C4-2B (cell line): ENCODE measurements at regions not wholly inside any gene's neighbourhood (a gene's known extent, or its start where the extent isn't known, plus 50 kb on each side); places are given as distances from the start of the nearest gene placed in this dataset.

Source experiments
- H3K27ac ChIP-seq: fragments of 450-650 bp; 2 replicates; pipeline ENCODE4 v1.5.1; 2017
- ZFX ChIP-seq: fragments of 450-650 bp; IDR thresholded peaks from 2 replicates; pipeline ENCODE4 v1.6.1; 2017
- TF ChIP-seq, protein P1 (sequence below): fragments of 450-650 bp; conservative IDR thresholded peaks from 2 replicates; pipeline ENCODE4 v1.5.1; 2017; ENCODE audit warnings: mild to moderate bottlenecking

DNA sequence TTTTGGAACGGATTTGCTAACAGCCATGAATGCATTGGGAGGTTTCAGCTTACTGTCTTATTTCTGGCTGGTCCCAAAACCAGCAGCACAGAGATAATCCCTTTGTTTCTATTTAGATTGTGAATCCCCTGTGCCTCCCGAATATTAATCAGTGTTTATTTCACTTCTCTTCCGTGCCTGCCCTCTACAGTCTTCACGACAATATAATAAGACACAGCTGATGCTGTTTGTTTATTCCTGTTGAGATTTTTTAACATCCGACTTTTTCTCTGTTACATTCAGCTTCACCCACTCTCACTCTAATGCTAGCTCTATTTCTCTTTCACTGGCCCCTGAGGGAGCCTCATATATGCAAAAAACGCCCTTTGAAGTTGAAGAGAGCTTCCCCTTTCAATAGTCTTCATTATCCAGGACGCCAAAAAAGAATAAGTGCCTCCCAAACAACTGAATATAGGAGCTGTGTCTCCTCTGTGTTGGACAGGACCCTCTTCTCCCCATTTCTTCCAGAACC lies 995.3 kb downstream of the ROBO2 start:
- TF ChIP-seq ZFX = no peak
- TF ChIP-seq, protein P1, sequence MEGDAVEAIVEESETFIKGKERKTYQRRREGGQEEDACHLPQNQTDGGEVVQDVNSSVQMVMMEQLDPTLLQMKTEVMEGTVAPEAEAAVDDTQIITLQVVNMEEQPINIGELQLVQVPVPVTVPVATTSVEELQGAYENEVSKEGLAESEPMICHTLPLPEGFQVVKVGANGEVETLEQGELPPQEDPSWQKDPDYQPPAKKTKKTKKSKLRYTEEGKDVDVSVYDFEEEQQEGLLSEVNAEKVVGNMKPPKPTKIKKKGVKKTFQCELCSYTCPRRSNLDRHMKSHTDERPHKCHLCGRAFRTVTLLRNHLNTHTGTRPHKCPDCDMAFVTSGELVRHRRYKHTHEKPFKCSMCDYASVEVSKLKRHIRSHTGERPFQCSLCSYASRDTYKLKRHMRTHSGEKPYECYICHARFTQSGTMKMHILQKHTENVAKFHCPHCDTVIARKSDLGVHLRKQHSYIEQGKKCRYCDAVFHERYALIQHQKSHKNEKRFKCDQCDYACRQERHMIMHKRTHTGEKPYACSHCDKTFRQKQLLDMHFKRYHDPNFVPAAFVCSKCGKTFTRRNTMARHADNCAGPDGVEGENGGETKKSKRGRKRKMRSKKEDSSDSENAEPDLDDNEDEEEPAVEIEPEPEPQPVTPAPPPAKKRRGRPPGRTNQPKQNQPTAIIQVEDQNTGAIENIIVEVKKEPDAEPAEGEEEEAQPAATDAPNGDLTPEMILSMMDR = no peak

DNA sequence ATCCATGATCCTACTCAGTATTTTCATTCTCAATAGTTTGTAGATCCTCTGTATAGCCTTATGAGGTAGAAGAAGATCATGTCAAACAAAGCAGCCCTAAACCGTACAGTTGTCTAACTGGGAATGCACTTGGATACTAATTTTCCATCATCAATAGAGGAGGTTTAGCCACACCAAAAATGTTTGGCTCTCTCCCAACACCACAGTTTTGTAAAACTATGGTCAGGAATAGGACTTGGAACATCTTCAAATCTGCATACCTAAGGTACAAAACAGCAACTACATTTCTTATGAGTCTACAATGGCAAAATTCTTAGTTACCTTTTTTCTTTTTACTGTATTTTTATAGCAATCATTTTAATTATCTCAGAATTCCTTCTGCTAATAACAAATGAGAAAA lies 1001.6 kb downstream of the ROBO2 start:
- H3K27ac ChIP-seq = no peak overlapping the region
- TF ChIP-seq, protein P1 = no peak
- TF ChIP-seq ZFX = no peak

More for the DNA sequence above, 995.3 kb downstream of the ROBO2 start:
- no peak overlapping the region for H3K27ac ChIP-seq

DNA sequence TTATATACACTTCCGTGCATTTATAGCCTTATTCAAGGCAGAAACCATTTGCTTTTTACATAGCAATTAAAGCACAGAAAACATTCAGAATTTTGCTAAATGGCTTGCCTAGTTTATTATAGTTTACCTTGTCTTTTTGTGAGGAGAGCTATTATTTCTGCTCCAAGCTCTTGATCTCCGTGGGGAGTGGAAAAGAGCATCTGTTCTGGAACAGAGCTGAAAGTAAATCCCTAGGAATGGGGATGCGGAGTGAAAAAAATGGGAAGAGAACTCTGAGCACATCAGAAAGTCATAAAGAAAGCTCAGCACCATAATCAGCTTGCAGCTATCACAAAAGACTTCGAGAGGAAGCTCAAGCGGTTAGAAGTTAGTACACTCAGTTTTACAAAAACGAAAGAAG lies 1006.7 kb downstream of the ROBO2 start:
- no peak for TF ChIP-seq ZFX
- TF ChIP-seq, protein P1 = no peak

DNA sequence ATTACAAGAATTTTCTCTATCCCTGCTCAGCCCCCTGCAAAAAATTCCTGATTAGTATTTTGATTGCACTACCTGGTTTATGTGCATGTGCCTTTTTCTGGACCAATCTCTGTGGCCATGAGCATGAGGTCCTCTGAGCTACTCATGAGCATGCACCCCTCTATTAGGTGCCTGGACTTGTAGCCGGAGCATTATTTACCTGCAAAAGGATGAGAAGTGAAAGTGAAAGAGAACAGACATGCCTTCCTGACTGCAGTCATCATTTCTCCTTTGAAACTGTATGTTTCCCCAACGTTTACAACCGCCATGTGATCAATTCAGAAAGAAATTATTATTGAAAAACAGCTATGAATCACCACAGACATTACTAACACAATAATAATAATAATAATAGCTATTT lies 1008.8 kb downstream of the ROBO2 start:
- H3K27ac ChIP-seq = no peak overlapping the region
- no peak for TF ChIP-seq ZFX

More for the DNA sequence above, 1006.7 kb downstream of the ROBO2 start:
- H3K27ac ChIP-seq = no peak overlapping the region

DNA sequence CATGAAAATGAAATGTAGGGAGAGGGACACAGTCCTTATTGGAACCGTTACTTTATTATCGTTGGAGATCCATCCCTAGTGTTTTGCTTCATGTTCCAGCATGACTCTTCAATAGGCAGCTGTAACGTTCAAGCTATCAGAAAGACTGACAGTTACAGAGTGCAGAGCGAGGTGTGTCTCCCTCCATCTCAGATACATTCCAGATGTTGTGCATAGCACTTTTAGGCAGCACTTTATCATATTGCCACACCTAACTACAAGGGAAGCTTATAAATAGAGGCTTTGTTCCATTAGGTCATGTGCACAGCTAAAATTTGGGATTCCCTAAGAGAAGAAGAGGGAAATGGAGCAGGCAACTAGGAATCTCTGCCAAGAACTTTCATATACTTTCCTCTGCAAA lies 1009.6 kb downstream of the ROBO2 start:
- no peak overlapping the region for H3K27ac ChIP-seq
- TF ChIP-seq, protein P1 = no peak
- no peak for TF ChIP-seq ZFX

DNA sequence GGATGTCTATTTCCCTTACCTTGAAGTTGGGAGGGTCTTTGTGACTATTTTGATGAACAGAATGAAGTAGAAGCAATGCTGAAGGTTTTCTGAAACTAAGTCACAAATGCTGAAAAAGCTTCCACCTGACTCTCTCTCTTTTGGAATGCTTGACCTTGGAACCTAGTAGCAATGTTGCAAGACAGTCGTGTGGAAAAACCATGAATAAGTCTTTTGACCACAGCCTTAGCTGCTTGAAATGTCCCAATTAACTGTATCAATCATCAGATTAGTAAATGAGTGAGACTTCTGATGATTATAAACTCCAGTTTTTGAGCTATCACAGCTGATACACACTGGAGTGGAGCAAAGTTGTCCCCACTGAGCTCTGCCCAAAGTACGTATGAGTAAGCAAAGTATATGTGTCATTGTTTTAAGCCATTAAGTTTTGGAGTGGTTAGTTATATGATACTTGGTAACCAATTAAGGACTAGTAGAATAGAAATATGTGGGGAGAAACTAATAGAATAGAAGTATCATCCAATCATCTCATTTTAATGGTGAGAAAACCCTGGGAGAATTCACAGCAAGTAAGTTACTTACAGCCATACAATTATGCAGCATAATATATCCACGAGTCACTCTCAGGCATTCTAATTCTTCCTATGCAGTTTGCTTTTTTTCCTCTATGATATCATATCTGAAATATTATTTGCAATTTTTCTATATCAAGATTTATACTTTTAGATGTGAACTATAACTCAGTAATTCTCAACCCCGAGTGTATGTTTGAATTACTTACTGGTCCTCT lies 1010.6 kb downstream of the ROBO2 start:
- TF ChIP-seq, protein P1 = no peak
- no peak for TF ChIP-seq ZFX
- H3K27ac ChIP-seq = no peak overlapping the region

DNA sequence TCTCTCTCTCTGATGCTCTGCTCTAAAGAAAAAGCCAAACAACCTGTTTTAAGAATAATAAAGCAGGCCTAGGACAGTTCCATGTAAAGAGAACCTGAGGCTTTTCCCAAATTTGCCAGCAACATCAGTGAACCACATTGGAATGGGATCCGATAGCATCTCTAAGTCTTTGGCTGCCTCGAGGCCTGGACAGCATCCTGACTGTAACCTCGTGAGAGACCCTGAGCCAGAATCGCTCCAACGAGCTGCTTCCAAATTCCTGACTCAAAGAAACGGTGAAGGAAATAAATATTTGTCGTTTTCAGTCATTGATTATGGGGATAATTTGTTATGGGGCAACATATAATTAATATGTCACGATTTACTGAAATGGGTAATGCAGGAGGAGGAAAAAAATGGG lies 1012.8 kb downstream of the ROBO2 start:
- no peak overlapping the region for H3K27ac ChIP-seq
- TF ChIP-seq, protein P1 = no peak
- TF ChIP-seq ZFX = no peak

DNA sequence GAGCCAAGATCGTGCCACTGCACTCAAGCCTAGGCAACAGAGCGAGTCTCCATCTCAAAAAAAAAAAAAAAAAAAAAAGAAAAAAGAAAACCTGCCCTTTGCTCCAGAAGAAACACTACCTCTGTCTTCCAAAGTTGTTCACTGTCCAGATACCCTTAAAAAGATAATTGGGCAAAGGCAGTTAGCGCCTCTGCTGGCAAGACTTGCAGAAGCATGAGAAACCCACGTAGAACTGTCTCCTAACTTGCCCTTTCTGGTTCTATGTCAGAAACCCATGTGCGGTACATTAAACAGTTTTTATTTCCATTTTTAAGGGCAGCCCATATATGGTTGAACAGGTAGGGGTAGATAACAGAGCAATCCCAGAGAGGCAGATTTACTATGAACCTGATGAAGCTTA lies 1026.4 kb downstream of the ROBO2 start:
- TF ChIP-seq, protein P1 = 0 out of 2 replicates have a peak, but pooled peaks have one; percentile 2
- no peak for TF ChIP-seq ZFX
- H3K27ac ChIP-seq = no peak overlapping the region
